B cell (primary cell): ENCODE measurements at regions not wholly inside any gene's neighbourhood (a gene's known extent, or its start where the extent isn't known, plus 50 kb on each side); places are given as distances from the start of the nearest gene placed in this dataset.

Experiments
- ATAC-seq: fragments of 200-7000 bp; cut with Tn5 transposase; one replicate; pipeline ENCODE4 v1.10.0; 2021; ENCODE audit warnings: low read depth, mild to moderate bottlenecking, moderate number of reproducible peaks, moderate library complexity
- CTCF ChIA-PET: fragments of 350-600 bp; sonication (Branson Sonifier 250); formaldehyde crosslinking; loops from one replicate; lab custom pipeline; 2021; ENCODE audit warnings: antibody characterized with exemption, inconsistent platforms; lab: Charles Lee
- POLR2A ChIA-PET: fragments of 350-600 bp; sonication (Branson Sonifier 250); formaldehyde crosslinking; loops from one replicate; lab custom pipeline; 2021; ENCODE audit warnings: antibody characterized with exemption; lab: Charles Lee
- DNase-seq: peaks from one replicate; pipeline ENCODE4 v3.0.0; 2013
- H2AFZ ChIP-seq: 2 replicates; pipeline ENCODE4 v1.6.1; 2012; ENCODE audit warnings: mild to moderate bottlenecking, low read depth, low read length; ENCODE audit not compliant: insufficient read depth, poor library complexity, severe bottlenecking
- H3K27ac ChIP-seq, 2 donors: 1 replicate in 1 of 2; 2 replicates in 1 of 2; pipeline ENCODE4 v1.5.1; 2012 to 2013; ENCODE audit warnings: low read length in 2 of 2, mild to moderate bottlenecking in 2 of 2, moderate library complexity in 1 of 2
- H3K27me3 ChIP-seq, 4 experiments: fragments of 200-600 bp in 1 of 4; sonication (generic) in 1 of 4; replicated peaks in 1 of 4; 1 replicate in 2 of 4; 2 replicates in 2 of 4; pipeline versions ENCODE4 v1.6.1 to v1.7.0; 2013 to 2016; ENCODE audit warnings: low read length in 3 of 4, mild to moderate bottlenecking in 2 of 4, mixed read lengths in 1 of 4, moderate library complexity in 1 of 4; ENCODE audit not compliant: insufficient read depth in 4 of 4, control insufficient read depth in 3 of 4; ENCODE audit errors: control extremely low read depth in 1 of 4
- H3K36me3 ChIP-seq, 2 experiments: replicated peaks in 1 of 2; 1 replicate in 1 of 2; 2 replicates in 1 of 2; pipeline versions ENCODE4 v1.6.1 to v1.7.1; 2013; ENCODE audit warnings: low read length in 1 of 2; ENCODE audit not compliant: insufficient read depth in 2 of 2, control insufficient read depth in 1 of 2; ENCODE audit errors: control extremely low read depth in 1 of 2, extremely low read depth in 1 of 2
- H3K4me1 ChIP-seq, 2 donors: fragments of 200-600 bp in 1 of 2; sonication (generic) in 1 of 2; 1 replicate in 1 of 2; 2 replicates in 1 of 2; pipeline versions ENCODE4 v1.5.1 to v1.6.1; 2013 to 2017; ENCODE audit warnings: low read length in 2 of 2; ENCODE audit not compliant: control insufficient read depth in 2 of 2, insufficient read depth in 2 of 2
- H3K4me2 ChIP-seq: replicated peaks from 2 replicates; pipeline ENCODE3; 2012; ENCODE audit warnings: mild to moderate bottlenecking, low read depth, low read length; ENCODE audit not compliant: poor library complexity, severe bottlenecking
- H3K4me3 ChIP-seq, 5 experiments: fragments of 200-600 bp in 1 of 5; sonication (generic) in 1 of 5; 1 replicate in 3 of 5; 2 replicates in 2 of 5; pipeline versions ENCODE4 v1.5.1 to v1.7.0; 2011 to 2016; ENCODE audit warnings: low read length in 4 of 5, mild to moderate bottlenecking in 4 of 5, low read depth in 2 of 5, control low read depth in 1 of 5, moderate library complexity in 1 of 5; ENCODE audit not compliant: insufficient read depth in 1 of 5; ENCODE audit errors: control extremely low read depth in 1 of 5, extremely low read depth in 1 of 5
- H3K79me2 ChIP-seq: fragments of 200-600 bp; sonication (generic); one replicate; pipeline ENCODE4 v1.6.0; 2016; ENCODE audit warnings: low read length; ENCODE audit not compliant: control insufficient read depth, insufficient read depth
- H3K9ac ChIP-seq: fragments of 200-600 bp; sonication (generic); 2 replicates; pipeline ENCODE4 v1.6.1; 2017; ENCODE audit warnings: mild to moderate bottlenecking, low read length, moderate library complexity
- H3K9me3 ChIP-seq, 3 donors: one replicate each; pipeline versions ENCODE4 v1.6.1 to v1.7.1; 2013; ENCODE audit warnings: low read length in 2 of 3; ENCODE audit not compliant: control insufficient read depth in 2 of 3, insufficient read depth in 1 of 3; ENCODE audit errors: control extremely low read depth in 1 of 3
- H4K20me1 ChIP-seq: 2 replicates; pipeline ENCODE4 v1.6.0; 2012; ENCODE audit warnings: mild to moderate bottlenecking, low read length; ENCODE audit not compliant: insufficient read depth, control insufficient read depth, poor library complexity, severe bottlenecking
- H3K27ac Mint-ChIP-seq: one replicate; pipeline ENCODE4 v1.8.0; 2021; ENCODE audit warnings: mixed read lengths
- H3K27me3 Mint-ChIP-seq: one replicate; pipeline ENCODE4 v1.8.0; 2021; ENCODE audit warnings: mixed read lengths
- H3K4me1 Mint-ChIP-seq: one replicate; pipeline ENCODE4 v1.8.0; 2021; ENCODE audit warnings: mixed read lengths
- H3K4me3 Mint-ChIP-seq: one replicate; pipeline ENCODE4 v1.8.0; 2021; ENCODE audit warnings: mixed read lengths
- H3K9me3 Mint-ChIP-seq: one replicate; pipeline ENCODE4 v1.8.0; 2022; ENCODE audit warnings: mixed read lengths; ENCODE audit not compliant: insufficient read depth
- EZH2 ChIP-seq: IDR thresholded peaks from 2 replicates; pipeline ENCODE4 v1.6.1; 2012; ENCODE audit warnings: borderline replicate concordance, low read depth, mild to moderate bottlenecking, moderate library complexity, low read length; ENCODE audit not compliant: insufficient read depth, poor library complexity, severe bottlenecking
- WGBS: methylation state at CpG from one replicate; pipeline ENCODE4 v1.1.5; 2013; ENCODE audit warnings: missing lambda C conversion rate; ENCODE audit not compliant: insufficient coverage; 5-methylcytosine and 5-hydroxymethylcytosine counted together
- intact Hi-C: fragments of 100-400 bp; cut with micrococcal nuclease; formaldehyde crosslinking; loops from one replicate; pipeline ENCODE4 v1.10.0; 2022
- TF ChIP-seq, protein P1 (sequence below): fragments of 200-600 bp; IDR thresholded peaks from one replicate; pipeline ENCODE4 v1.8.0; 2022; ENCODE audit warnings: antibody characterized with exemption, mild to moderate bottlenecking

DNA sequence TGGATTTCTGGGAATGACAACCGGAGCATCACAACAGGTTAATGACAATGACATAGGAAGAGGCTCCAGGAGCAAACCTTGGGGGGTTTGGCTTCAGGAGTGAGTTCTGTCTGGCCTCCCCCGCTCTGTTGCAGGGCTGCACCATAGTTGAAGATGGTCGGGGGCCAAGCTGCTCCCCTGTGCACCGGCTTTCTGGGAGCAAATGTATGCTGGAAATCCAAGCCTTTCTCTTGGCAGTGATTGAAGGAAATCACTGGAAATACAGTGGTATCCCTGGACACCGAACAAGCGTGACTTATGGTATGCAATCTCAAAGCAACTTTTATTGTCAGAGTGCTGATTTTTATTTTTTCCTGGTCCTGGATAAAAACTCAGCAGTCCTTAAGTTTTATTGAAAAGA lies 251.9 kb upstream of the ZNF32 start:
- H3K79me2 ChIP-seq: no peaks in the 10 kb centered on the region
- no peak overlapping the region for H3K9ac ChIP-seq
- H3K36me3 ChIP-seq: no peaks in the 10 kb centered on the region
- no peak overlapping the region for H3K4me2 ChIP-seq
- H3K9me3 ChIP-seq: peaks cover 0 to 15% (median 0%) of the 10 kb centered on the region in 3 donors
- WGBS: 92% methylated on average over 4 of the region's 6 CpGs
- Mint-ChIP-seq H3K4me1 (no peaks in the 10 kb centered on the region), H3K27me3 (peaks cover 3% of the 10 kb centered on the region), H3K9me3 (no peaks in the 10 kb centered on the region), H3K4me3 (no peak overlapping the region), H3K27ac (no peak overlapping the region)
- ChIA-PET CTCF (no interaction called here), POLR2A (no interaction called here)
- ATAC-seq (no peak), DNase-seq (no peak)
- no peak overlapping the region for H2AFZ ChIP-seq
- no peak overlapping the region for H3K27ac ChIP-seq
- no peaks in the 10 kb centered on the region for H3K4me1 ChIP-seq
- TF ChIP-seq, protein P1, sequence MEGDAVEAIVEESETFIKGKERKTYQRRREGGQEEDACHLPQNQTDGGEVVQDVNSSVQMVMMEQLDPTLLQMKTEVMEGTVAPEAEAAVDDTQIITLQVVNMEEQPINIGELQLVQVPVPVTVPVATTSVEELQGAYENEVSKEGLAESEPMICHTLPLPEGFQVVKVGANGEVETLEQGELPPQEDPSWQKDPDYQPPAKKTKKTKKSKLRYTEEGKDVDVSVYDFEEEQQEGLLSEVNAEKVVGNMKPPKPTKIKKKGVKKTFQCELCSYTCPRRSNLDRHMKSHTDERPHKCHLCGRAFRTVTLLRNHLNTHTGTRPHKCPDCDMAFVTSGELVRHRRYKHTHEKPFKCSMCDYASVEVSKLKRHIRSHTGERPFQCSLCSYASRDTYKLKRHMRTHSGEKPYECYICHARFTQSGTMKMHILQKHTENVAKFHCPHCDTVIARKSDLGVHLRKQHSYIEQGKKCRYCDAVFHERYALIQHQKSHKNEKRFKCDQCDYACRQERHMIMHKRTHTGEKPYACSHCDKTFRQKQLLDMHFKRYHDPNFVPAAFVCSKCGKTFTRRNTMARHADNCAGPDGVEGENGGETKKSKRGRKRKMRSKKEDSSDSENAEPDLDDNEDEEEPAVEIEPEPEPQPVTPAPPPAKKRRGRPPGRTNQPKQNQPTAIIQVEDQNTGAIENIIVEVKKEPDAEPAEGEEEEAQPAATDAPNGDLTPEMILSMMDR: no peak
- TF ChIP-seq EZH2: no peak
- H4K20me1 ChIP-seq: no peaks in the 10 kb centered on the region
- no peak overlapping the region for H3K4me3 ChIP-seq
- peaks cover 0 to 3% (median 0%) of the 10 kb centered on the region in 4 experiments for H3K27me3 ChIP-seq
- intact Hi-C loops: no loop called here

DNA sequence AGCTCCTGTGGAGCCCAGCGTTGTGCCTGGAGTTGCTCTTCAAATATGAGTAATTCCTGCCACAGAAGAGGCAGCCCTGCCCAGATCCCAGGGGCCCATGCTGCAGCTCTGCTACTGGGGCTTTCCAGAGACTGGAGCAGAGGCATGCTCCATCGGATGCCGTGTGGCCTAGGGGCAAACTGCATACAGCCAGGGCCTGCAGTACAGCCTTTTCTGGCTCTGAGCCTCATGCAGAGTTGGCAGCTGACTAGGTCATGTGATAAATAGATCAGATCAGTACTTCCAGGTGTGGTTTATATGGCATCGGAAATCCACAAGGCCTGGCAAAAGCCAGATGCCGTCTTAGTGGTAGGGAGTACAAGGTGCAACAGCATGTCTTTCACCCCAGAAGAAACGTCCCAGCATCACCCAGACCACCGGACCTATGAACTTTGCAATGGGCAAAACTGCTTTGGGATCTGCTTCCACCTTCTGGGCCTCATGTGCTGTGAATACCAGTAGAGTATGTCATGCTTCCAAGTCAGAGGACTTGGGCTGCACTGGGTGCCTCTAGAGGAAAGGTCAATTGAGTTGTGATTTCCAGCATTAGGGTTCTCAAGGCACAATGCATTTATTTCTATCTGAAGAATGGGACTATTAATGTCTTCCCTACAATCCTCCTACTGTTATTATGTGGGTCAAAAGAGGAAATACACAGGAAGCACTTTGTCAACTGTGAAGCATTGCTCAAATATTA lies 250.7 kb upstream of the ZNF32 start:
- H3K4me2 ChIP-seq: no peak overlapping the region
- ATAC-seq: no peak
- intact Hi-C loops: no loop called here
- H3K4me1 Mint-ChIP-seq: no peaks in the 10 kb centered on the region
- no peaks in the 10 kb centered on the region for H3K9me3 Mint-ChIP-seq
- no peak overlapping the region for H3K27ac Mint-ChIP-seq
- no peak overlapping the region for H3K4me3 Mint-ChIP-seq
- H3K27me3 ChIP-seq: no peaks in the 10 kb centered on the region
- H3K36me3 ChIP-seq: no peaks in the 10 kb centered on the region
- peaks cover 4% of the 10 kb centered on the region for H3K27me3 Mint-ChIP-seq
- no peaks in the 10 kb centered on the region for H3K79me2 ChIP-seq
- POLR2A ChIA-PET: no interaction called here
- CTCF ChIA-PET: no interaction called here
- TF ChIP-seq, protein P1: no peak
- no peak for TF ChIP-seq EZH2
- no peaks in the 10 kb centered on the region for H4K20me1 ChIP-seq
- no peak overlapping the region for H3K4me3 ChIP-seq
- peaks cover 0 to 13% (median 0%) of the 10 kb centered on the region in 3 donors for H3K9me3 ChIP-seq
- no peaks in the 10 kb centered on the region for H3K4me1 ChIP-seq
- H3K27ac ChIP-seq: no peak overlapping the region
- DNase-seq: no peak
- no peak overlapping the region for H2AFZ ChIP-seq
- H3K9ac ChIP-seq: no peak overlapping the region
- WGBS: 51% methylated on average over 3 of the region's 7 CpGs
